Liver (tissue), 8 donors: ENCODE measurements at regions not wholly inside any gene's neighbourhood (a gene's known extent, or its start where the extent isn't known, plus 50 kb on each side); places are given as distances from the start of the nearest gene placed in this dataset.

Experiments used
- DNase-seq: peaks from one replicate; pipeline ENCODE4 v3.0.0-alpha.2; 2017; ENCODE audit warnings: low spot score
- H3K27ac ChIP-seq, 2 donors: one replicate each; pipeline ENCODE4 v1.7.0; 2013; ENCODE audit warnings: inconsistent platforms in 2 of 2, low read length in 2 of 2, control low read depth in 1 of 2, low read depth in 1 of 2, mild to moderate bottlenecking in 1 of 2
- H3K27me3 ChIP-seq, 4 donors: one replicate each; pipeline versions ENCODE4 v1.6.1 to v1.7.0; 2013; ENCODE audit warnings: low read length in 3 of 4, inconsistent platforms in 1 of 4, mild to moderate bottlenecking in 1 of 4, moderate library complexity in 1 of 4; ENCODE audit not compliant: control insufficient read depth in 4 of 4, insufficient read depth in 4 of 4
- H3K36me3 ChIP-seq, 4 donors: one replicate each; pipeline versions ENCODE4 v1.6.1 to v1.7.0; 2013; ENCODE audit warnings: low read length in 3 of 4, mild to moderate bottlenecking in 3 of 4, low read depth in 1 of 4, moderate library complexity in 1 of 4; ENCODE audit not compliant: control insufficient read depth in 4 of 4, insufficient read depth in 3 of 4
- H3K4me1 ChIP-seq, 4 donors: one replicate each; pipeline versions ENCODE4 v1.6.1 to v1.7.0; 2013; ENCODE audit warnings: low read length in 3 of 4, mild to moderate bottlenecking in 3 of 4, moderate library complexity in 1 of 4; ENCODE audit not compliant: control insufficient read depth in 4 of 4, insufficient read depth in 4 of 4
- H3K4me3 ChIP-seq, 3 donors: one replicate each; pipeline versions ENCODE4 v1.6.1 to v1.7.0; 2013; ENCODE audit warnings: low read length in 3 of 3, control low read depth in 1 of 3, low read depth in 1 of 3, mild to moderate bottlenecking in 1 of 3
- H3K9ac ChIP-seq, 2 donors: one replicate each; pipeline ENCODE4 v1.7.0; 2013; ENCODE audit warnings: low read length in 2 of 2, mild to moderate bottlenecking in 2 of 2, moderate library complexity in 2 of 2, control low read depth in 1 of 2, low read depth in 1 of 2
- H3K9me3 ChIP-seq, 4 donors: one replicate each; pipeline versions ENCODE4 v1.6.1 to v1.7.0; 2013; ENCODE audit warnings: low read length in 3 of 4; ENCODE audit not compliant: control insufficient read depth in 4 of 4
- CTCF ChIP-seq: fragments of 150-350 bp; IDR thresholded peaks from 2 replicates; pipeline ENCODE4 v1.5.1; 2017; ENCODE audit warnings: improper control_type of control experiment, low read depth, low read length; ENCODE audit not compliant: missing input control
- FOXA2 ChIP-seq: IDR thresholded peaks from 2 replicates; pipeline ENCODE4 v1.6.1; 2016; ENCODE audit warnings: antibody characterized with exemption
- HNF4A ChIP-seq, 2 donors: conservative IDR thresholded peaks; 2 replicates each; pipeline ENCODE4 v1.6.1; 2016; ENCODE audit warnings: antibody characterized with exemption in 2 of 2, mild to moderate bottlenecking in 2 of 2
- HNF4G ChIP-seq: IDR thresholded peaks from 2 replicates; pipeline ENCODE4 v1.6.1; 2016; ENCODE audit warnings: antibody characterized with exemption
- JUND ChIP-seq, 2 donors: IDR thresholded peaks; 2 replicates each; pipeline ENCODE4 v1.6.1; 2016; ENCODE audit warnings: antibody characterized with exemption in 2 of 2
- MAX ChIP-seq: IDR thresholded peaks from 2 replicates; pipeline ENCODE4 v1.6.1; 2016; ENCODE audit warnings: antibody characterized with exemption
- NR2F2 ChIP-seq: IDR thresholded peaks from 2 replicates; pipeline ENCODE4 v1.6.1; 2016; ENCODE audit warnings: antibody characterized with exemption
- RAD21 ChIP-seq, 2 donors: IDR thresholded peaks; 2 replicates each; pipeline ENCODE4 v1.6.1; 2016; ENCODE audit warnings: antibody characterized with exemption in 2 of 2, mild to moderate bottlenecking in 2 of 2
- REST ChIP-seq: IDR thresholded peaks from 2 replicates; pipeline ENCODE4 v1.6.1; 2016; ENCODE audit warnings: antibody characterized with exemption, mild to moderate bottlenecking
- RXRA ChIP-seq, 2 donors: IDR thresholded peaks; 2 replicates each; pipeline ENCODE4 v1.6.1; 2017 to 2018; ENCODE audit warnings: antibody characterized with exemption in 2 of 2, mild to moderate bottlenecking in 1 of 2
- SP1 ChIP-seq: IDR thresholded peaks from 2 replicates; pipeline ENCODE4 v1.6.1; 2018; ENCODE audit warnings: antibody characterized with exemption, mild to moderate bottlenecking
- YY1 ChIP-seq: IDR thresholded peaks from 2 replicates; pipeline ENCODE4 v1.6.1; 2016; ENCODE audit warnings: antibody characterized with exemption, mild to moderate bottlenecking
- ZBTB33 ChIP-seq: IDR thresholded peaks from 2 replicates; pipeline ENCODE4 v1.6.1; 2016; ENCODE audit warnings: antibody characterized with exemption
- WGBS: extraction: QIAGEN DNeasy Blood & Tissue Kit; methylation state at CpG from one replicate; pipeline ENCODE4 v1.1.7; 2013; 5-methylcytosine and 5-hydroxymethylcytosine counted together
- donor health status: healthy.
- donor health status: healthy.
- donor health status: healthy.
- donor health status: healthy.
- donor health status: healthy.

- Histone ChIP-seq H3K9me3 (no peaks in the 10 kb centered on the region), H3K27me3 (no peaks in the 10 kb centered on the region), H3K36me3 (no peaks in the 10 kb centered on the region), H3K27ac (no peak overlapping the region), H3K9ac (no peak overlapping the region), H3K4me3 (no peak overlapping the region), H3K4me1 (no peaks in the 10 kb centered on the region)
- no peak for DNase-seq
- TF ChIP-seq RAD21 (IDR thresholded peaks at IDR 0.05): no peak
- no peak for TF ChIP-seq NR2F2
These were observed 137.3 kb upstream of the TGFBR2 start for GRCh38 chr3:30469133-30469532.

GRCh38 chr3:30470496-30470895 is 135.9 kb upstream of the TGFBR2 start:
- Histone ChIP-seq H3K27ac (no peak overlapping the region), H3K4me1 (peaks cover 0 to 1% (median 0%) of the 10 kb centered on the region in 4 donors), H3K9me3 (no peaks in the 10 kb centered on the region), H3K36me3 (no peaks in the 10 kb centered on the region), H3K9ac (no peak overlapping the region), H3K4me3 (no peak overlapping the region), H3K27me3 (no peaks in the 10 kb centered on the region)
- TF ChIP-seq FOXA2 (no peak), HNF4A (conservative IDR thresholded peaks at IDR 0.05) (no peak), HNF4G (no peak), RXRA (IDR thresholded peaks at IDR 0.05) (no peak), YY1 (no peak), CTCF (no peak), ZBTB33 (no peak), REST (no peak), SP1 (no peak), JUND (IDR thresholded peaks at IDR 0.05) (no peak), RAD21 (IDR thresholded peaks at IDR 0.05) (no peak), MAX (no peak)
- WGBS: 91% methylated on average over 2 of the region's 2 CpGs
- no peak for DNase-seq
